ENCODE measurements at regions not wholly inside any gene's neighbourhood (a gene's known extent, or its start where the extent isn't known, plus 50 kb on each side); places are given as distances from the start of the nearest gene placed in this dataset.

- TF ChIP-seq, protein P1, sequence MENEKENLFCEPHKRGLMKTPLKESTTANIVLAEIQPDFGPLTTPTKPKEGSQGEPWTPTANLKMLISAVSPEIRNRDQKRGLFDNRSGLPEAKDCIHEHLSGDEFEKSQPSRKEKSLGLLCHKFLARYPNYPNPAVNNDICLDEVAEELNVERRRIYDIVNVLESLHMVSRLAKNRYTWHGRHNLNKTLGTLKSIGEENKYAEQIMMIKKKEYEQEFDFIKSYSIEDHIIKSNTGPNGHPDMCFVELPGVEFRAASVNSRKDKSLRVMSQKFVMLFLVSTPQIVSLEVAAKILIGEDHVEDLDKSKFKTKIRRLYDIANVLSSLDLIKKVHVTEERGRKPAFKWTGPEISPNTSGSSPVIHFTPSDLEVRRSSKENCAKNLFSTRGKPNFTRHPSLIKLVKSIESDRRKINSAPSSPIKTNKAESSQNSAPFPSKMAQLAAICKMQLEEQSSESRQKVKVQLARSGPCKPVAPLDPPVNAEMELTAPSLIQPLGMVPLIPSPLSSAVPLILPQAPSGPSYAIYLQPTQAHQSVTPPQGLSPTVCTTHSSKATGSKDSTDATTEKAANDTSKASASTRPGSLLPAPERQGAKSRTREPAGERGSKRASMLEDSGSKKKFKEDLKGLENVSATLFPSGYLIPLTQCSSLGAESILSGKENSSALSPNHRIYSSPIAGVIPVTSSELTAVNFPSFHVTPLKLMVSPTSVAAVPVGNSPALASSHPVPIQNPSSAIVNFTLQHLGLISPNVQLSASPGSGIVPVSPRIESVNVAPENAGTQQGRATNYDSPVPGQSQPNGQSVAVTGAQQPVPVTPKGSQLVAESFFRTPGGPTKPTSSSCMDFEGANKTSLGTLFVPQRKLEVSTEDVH (IDR thresholded peaks at IDR 0.05; ENCODE audit: low read depth, partially characterized antibody), result peak; percentile 44
- TF ChIP-seq, protein P2, sequence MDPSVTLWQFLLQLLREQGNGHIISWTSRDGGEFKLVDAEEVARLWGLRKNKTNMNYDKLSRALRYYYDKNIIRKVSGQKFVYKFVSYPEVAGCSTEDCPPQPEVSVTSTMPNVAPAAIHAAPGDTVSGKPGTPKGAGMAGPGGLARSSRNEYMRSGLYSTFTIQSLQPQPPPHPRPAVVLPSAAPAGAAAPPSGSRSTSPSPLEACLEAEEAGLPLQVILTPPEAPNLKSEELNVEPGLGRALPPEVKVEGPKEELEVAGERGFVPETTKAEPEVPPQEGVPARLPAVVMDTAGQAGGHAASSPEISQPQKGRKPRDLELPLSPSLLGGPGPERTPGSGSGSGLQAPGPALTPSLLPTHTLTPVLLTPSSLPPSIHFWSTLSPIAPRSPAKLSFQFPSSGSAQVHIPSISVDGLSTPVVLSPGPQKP (IDR thresholded peaks at IDR 0.05; ENCODE audit: low read depth, low read length), result no peak; the same call in 1 of the 2 replicates
- TF ChIP-seq DPF2 (IDR thresholded peaks at IDR 0.05) (peak; percentile 58; the same call in 1 of the 2 replicates), NR2C1 (IDR thresholded peaks at IDR 0.05) (no peak), CEBPZ (IDR thresholded peaks at IDR 0.05; ENCODE audit: low read depth, low read length) (no peak), CBX3 (IDR thresholded peaks at IDR 0.05; ENCODE audit: borderline replicate concordance, low read depth) (no peak)
- TF ChIP-seq, protein P3, sequence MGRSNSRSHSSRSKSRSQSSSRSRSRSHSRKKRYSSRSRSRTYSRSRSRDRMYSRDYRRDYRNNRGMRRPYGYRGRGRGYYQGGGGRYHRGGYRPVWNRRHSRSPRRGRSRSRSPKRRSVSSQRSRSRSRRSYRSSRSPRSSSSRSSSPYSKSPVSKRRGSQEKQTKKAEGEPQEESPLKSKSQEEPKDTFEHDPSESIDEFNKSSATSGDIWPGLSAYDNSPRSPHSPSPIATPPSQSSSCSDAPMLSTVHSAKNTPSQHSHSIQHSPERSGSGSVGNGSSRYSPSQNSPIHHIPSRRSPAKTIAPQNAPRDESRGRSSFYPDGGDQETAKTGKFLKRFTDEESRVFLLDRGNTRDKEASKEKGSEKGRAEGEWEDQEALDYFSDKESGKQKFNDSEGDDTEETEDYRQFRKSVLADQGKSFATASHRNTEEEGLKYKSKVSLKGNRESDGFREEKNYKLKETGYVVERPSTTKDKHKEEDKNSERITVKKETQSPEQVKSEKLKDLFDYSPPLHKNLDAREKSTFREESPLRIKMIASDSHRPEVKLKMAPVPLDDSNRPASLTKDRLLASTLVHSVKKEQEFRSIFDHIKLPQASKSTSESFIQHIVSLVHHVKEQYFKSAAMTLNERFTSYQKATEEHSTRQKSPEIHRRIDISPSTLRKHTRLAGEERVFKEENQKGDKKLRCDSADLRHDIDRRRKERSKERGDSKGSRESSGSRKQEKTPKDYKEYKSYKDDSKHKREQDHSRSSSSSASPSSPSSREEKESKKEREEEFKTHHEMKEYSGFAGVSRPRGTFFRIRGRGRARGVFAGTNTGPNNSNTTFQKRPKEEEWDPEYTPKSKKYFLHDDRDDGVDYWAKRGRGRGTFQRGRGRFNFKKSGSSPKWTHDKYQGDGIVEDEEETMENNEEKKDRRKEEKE (IDR thresholded peaks at IDR 0.05), result no peak
Observed at GRCh38 chr2:136381722-136382633, 264.0 kb upstream of the CXCR4 start (continued).

Data from GM12878 (cell line).